HepG2 (cell line): ENCODE measurements at regions not wholly inside any gene's neighbourhood (a gene's known extent, or its start where the extent isn't known, plus 50 kb on each side); places are given as distances from the start of the nearest gene placed in this dataset.

Experiments used
- ARHGAP35 ChIP-seq: sonication (generic); formaldehyde crosslinking; IDR thresholded peaks from 2 replicates; pipeline ENCODE4 v1.9.0; 2022; ENCODE audit warnings: mild to moderate bottlenecking, inconsistent platforms, moderate library complexity, missing genetic modification reagents, borderline replicate concordance
- ARID2 ChIP-seq: sonication (generic); formaldehyde crosslinking; IDR thresholded peaks from 2 replicates; pipeline ENCODE4 v1.8.1; 2022; ENCODE audit warnings: mild to moderate bottlenecking, missing genetic modification reagents, borderline replicate concordance
- CREM ChIP-seq, 2 experiments: sonication (generic) in 1 of 2; formaldehyde crosslinking in 1 of 2; IDR thresholded peaks; 2 replicates each; pipeline versions ENCODE4 v1.4.0 to v1.6.1; 2016 to 2020; ENCODE audit warnings: antibody characterized with exemption in 1 of 2, mild to moderate bottlenecking in 1 of 2, missing genetic modification reagents in 1 of 2
- FIP1L1 ChIP-seq: fragments of 200-400 bp; formaldehyde crosslinking; IDR thresholded peaks from 2 replicates; pipeline ENCODE4 v1.6.1; 2018; ENCODE audit warnings: low read depth, mild to moderate bottlenecking, low read length, moderate library complexity, borderline replicate concordance; ENCODE audit not compliant: insufficient read depth
- HOXD1 ChIP-seq: sonication (generic); formaldehyde crosslinking; IDR thresholded peaks from 2 replicates; pipeline ENCODE4 v1.5.0; 2020; ENCODE audit warnings: missing genetic modification reagents
- KDM5B ChIP-seq: sonication (generic); formaldehyde crosslinking; IDR thresholded peaks from 2 replicates; pipeline ENCODE4 v1.4.0; 2020; ENCODE audit warnings: missing genetic modification reagents, mild to moderate bottlenecking, borderline replicate concordance
- KLF11 ChIP-seq: IDR thresholded peaks from 2 replicates; pipeline ENCODE4 v1.6.1; 2016; ENCODE audit warnings: missing compliant biosample characterization
- RBFOX2 ChIP-seq: fragments of 200-400 bp; formaldehyde crosslinking; IDR thresholded peaks from 2 replicates; pipeline ENCODE4 v1.6.1; 2017; ENCODE audit warnings: low read depth, mild to moderate bottlenecking, low read length
- SIX4 ChIP-seq: sonication (generic); formaldehyde crosslinking; IDR thresholded peaks from 2 replicates; pipeline ENCODE4 v1.4.0; 2020; ENCODE audit warnings: missing genetic modification reagents
- SUZ12 ChIP-seq: fragments of 150-350 bp; IDR thresholded peaks from 2 replicates; pipeline ENCODE4 v1.6.1; 2014; ENCODE audit warnings: low read depth, low read length
- YEATS4 ChIP-seq: sonication (generic); formaldehyde crosslinking; IDR thresholded peaks from 2 replicates; pipeline ENCODE4 v1.4.0; 2020; ENCODE audit warnings: missing genetic modification reagents, borderline replicate concordance
- ZNF33A ChIP-seq: sonication (generic); formaldehyde crosslinking; IDR thresholded peaks from 2 replicates; pipeline ENCODE4 v1.5.1; 2020; ENCODE audit warnings: missing genetic modification reagents, mild to moderate bottlenecking, moderate library complexity, borderline replicate concordance
- ZNF446 ChIP-seq: sonication (generic); formaldehyde crosslinking; IDR thresholded peaks from 2 replicates; pipeline ENCODE4 v1.5.0; 2020; ENCODE audit warnings: mild to moderate bottlenecking, missing genetic modification reagents
- ZNF772 ChIP-seq: sonication (generic); formaldehyde crosslinking; IDR thresholded peaks from 2 replicates; pipeline ENCODE4 v1.5.0; 2020; ENCODE audit warnings: mild to moderate bottlenecking, missing genetic modification reagents
- ZZZ3 ChIP-seq: sonication (generic); formaldehyde crosslinking; IDR thresholded peaks from 2 replicates; pipeline ENCODE4 v1.4.0; 2020; ENCODE audit warnings: missing genetic modification reagents, mild to moderate bottlenecking, borderline replicate concordance
- TF ChIP-seq, protein P1 (sequence below): sonication (generic); formaldehyde crosslinking; IDR thresholded peaks from 2 replicates; pipeline ENCODE4 v1.5.1; 2020; ENCODE audit warnings: missing genetic modification reagents, mild to moderate bottlenecking, borderline replicate concordance
- TF ChIP-seq, protein P2 (sequence below): sonication (generic); formaldehyde crosslinking; IDR thresholded peaks from 2 replicates; pipeline ENCODE4 v1.4.0; 2020; ENCODE audit warnings: missing genetic modification reagents
- TF ChIP-seq, protein P3 (sequence below): sonication (generic); formaldehyde crosslinking; IDR thresholded peaks from 2 replicates; pipeline ENCODE4 v1.9.0; 2021; ENCODE audit warnings: missing genetic modification reagents, borderline replicate concordance

DNA sequence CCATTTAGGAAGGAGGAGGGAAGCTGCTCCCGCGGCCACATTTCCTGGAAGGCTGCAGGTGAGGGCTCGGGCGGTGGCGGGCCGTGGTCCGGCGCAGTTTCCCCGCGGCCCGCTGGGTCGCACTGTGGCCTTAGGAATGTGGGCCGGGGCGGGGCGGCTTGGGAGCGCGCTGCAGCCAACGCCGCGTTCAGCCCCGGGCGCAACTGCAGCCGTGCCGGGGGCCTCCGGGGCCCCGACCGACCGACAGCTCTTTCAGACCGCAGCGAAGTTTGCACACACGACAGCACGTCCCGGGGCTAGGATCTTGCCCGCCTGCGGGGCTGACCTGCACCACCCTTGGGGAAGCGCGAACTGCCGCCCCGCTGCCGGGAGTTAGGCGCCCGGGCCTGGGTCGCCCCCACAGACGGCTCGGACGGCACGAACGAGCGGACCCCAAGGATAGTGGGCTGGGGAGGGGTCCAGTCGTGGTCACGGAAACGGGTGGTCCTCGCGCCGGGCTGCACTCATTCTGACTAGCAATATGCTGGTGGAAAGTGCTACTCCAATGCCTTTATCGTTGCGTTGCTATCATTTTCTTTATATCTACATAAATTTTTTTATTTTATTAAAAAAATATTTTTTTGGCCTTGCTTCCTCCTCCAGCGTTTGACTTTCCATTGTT is 69.9 kb upstream of the DLX2 start (continued):
- TF ChIP-seq, protein P1, sequence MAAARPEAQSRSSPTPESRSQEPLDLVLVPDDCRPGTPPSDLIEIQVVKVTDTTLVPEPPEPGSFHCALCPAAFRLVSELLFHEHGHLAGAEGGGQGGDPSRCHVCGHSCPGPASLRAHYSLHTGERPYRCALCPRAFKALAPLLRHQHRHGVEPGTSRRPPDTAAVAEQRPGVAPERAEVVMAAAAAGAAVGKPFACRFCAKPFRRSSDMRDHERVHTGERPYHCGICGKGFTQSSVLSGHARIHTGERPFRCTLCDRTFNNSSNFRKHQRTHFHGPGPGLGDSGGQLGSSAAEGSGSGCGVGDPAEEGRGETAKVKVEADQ = no peak; the same call in 1 of the 2 replicates
- TF ChIP-seq HOXD1 (CRISPR knock-in tag) = peak; percentile 82; the same call in 1 of the 2 replicates
- TF ChIP-seq KLF11 (CRISPR knock-in tag) = no peak
- peak; percentile 88; the same call in 1 of the 2 replicates for TF ChIP-seq KDM5B (CRISPR knock-in tag)
- TF ChIP-seq RBFOX2 = no peak
- peak; percentile 14; the same call in 1 of the 2 replicates for TF ChIP-seq SIX4
- TF ChIP-seq ZNF446 = no peak
- no peak for TF ChIP-seq ZNF33A (CRISPR knock-in tag)
- TF ChIP-seq ZZZ3 = no peak
- TF ChIP-seq, protein P2, sequence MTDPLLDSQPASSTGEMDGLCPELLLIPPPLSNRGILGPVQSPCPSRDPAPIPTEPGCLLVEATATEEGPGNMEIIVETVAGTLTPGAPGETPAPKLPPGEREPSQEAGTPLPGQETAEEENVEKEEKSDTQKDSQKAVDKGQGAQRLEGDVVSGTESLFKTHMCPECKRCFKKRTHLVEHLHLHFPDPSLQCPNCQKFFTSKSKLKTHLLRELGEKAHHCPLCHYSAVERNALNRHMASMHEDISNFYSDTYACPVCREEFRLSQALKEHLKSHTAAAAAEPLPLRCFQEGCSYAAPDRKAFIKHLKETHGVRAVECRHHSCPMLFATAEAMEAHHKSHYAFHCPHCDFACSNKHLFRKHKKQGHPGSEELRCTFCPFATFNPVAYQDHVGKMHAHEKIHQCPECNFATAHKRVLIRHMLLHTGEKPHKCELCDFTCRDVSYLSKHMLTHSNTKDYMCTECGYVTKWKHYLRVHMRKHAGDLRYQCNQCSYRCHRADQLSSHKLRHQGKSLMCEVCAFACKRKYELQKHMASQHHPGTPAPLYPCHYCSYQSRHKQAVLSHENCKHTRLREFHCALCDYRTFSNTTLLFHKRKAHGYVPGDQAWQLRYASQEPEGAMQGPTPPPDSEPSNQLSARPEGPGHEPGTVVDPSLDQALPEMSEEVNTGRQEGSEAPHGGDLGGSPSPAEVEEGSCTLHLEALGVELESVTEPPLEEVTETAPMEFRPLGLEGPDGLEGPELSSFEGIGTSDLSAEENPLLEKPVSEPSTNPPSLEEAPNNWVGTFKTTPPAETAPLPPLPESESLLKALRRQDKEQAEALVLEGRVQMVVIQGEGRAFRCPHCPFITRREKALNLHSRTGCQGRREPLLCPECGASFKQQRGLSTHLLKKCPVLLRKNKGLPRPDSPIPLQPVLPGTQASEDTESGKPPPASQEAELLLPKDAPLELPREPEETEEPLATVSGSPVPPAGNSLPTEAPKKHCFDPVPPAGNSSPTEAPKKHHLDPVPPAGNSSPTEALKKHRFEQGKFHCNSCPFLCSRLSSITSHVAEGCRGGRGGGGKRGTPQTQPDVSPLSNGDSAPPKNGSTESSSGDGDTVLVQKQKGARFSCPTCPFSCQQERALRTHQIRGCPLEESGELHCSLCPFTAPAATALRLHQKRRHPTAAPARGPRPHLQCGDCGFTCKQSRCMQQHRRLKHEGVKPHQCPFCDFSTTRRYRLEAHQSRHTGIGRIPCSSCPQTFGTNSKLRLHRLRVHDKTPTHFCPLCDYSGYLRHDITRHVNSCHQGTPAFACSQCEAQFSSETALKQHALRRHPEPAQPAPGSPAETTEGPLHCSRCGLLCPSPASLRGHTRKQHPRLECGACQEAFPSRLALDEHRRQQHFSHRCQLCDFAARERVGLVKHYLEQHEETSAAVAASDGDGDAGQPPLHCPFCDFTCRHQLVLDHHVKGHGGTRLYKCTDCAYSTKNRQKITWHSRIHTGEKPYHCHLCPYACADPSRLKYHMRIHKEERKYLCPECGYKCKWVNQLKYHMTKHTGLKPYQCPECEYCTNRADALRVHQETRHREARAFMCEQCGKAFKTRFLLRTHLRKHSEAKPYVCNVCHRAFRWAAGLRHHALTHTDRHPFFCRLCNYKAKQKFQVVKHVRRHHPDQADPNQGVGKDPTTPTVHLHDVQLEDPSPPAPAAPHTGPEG = no peak
- TF ChIP-seq CREM (IDR thresholded peaks at IDR 0.05) = no peak
- TF ChIP-seq CREM (CRISPR knock-in tag; IDR thresholded peaks at IDR 0.05) = no peak
- no peak for TF ChIP-seq SUZ12
- TF ChIP-seq ARHGAP35 (CRISPR knock-in tag) = peak; percentile 63; the same call in 1 of the 2 replicates
- peak; percentile 38; the same call in 1 of the 2 replicates for TF ChIP-seq ZNF772 (CRISPR knock-in tag)
- peak; percentile 65; the same call in 1 of the 2 replicates for TF ChIP-seq YEATS4 (CRISPR knock-in tag)
- peak; percentile 85; the same call in 1 of the 2 replicates for TF ChIP-seq ARID2
- TF ChIP-seq FIP1L1 = no peak
- TF ChIP-seq, protein P3, sequence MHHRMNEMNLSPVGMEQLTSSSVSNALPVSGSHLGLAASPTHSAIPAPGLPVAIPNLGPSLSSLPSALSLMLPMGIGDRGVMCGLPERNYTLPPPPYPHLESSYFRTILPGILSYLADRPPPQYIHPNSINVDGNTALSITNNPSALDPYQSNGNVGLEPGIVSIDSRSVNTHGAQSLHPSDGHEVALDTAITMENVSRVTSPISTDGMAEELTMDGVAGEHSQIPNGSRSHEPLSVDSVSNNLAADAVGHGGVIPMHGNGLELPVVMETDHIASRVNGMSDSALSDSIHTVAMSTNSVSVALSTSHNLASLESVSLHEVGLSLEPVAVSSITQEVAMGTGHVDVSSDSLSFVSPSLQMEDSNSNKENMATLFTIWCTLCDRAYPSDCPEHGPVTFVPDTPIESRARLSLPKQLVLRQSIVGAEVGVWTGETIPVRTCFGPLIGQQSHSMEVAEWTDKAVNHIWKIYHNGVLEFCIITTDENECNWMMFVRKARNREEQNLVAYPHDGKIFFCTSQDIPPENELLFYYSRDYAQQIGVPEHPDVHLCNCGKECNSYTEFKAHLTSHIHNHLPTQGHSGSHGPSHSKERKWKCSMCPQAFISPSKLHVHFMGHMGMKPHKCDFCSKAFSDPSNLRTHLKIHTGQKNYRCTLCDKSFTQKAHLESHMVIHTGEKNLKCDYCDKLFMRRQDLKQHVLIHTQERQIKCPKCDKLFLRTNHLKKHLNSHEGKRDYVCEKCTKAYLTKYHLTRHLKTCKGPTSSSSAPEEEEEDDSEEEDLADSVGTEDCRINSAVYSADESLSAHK = no peak
